ENCODE measurements at regions not wholly inside any gene's neighbourhood (a gene's known extent, or its start where the extent isn't known, plus 50 kb on each side); places are given as distances from the start of the nearest gene placed in this dataset.

- DNase-seq (ENCODE audit: low read depth in 1 of 2, low spot score in 1 of 2), result no peak
- Histone ChIP-seq H3K27me3 (ENCODE audit: insufficient read depth, poor library complexity, severe bottlenecking) (no peaks in the 10 kb centered on the region), H3K4me3 (replicated peaks; ENCODE audit: insufficient read depth, low read length) (no peak overlapping the region), H3K27ac (replicated peaks) (no peak overlapping the region)
- TF ChIP-seq POLR2AphosphoS5 (IDR thresholded peaks at IDR 0.05; ENCODE audit: low read depth) (no peak), GABPA (IDR thresholded peaks at IDR 0.05; ENCODE audit: low read depth) (no peak), SPI1 (IDR thresholded peaks at IDR 0.05; ENCODE audit: borderline replicate concordance, low read depth) (no peak)
- TF ChIP-seq, protein P1, sequence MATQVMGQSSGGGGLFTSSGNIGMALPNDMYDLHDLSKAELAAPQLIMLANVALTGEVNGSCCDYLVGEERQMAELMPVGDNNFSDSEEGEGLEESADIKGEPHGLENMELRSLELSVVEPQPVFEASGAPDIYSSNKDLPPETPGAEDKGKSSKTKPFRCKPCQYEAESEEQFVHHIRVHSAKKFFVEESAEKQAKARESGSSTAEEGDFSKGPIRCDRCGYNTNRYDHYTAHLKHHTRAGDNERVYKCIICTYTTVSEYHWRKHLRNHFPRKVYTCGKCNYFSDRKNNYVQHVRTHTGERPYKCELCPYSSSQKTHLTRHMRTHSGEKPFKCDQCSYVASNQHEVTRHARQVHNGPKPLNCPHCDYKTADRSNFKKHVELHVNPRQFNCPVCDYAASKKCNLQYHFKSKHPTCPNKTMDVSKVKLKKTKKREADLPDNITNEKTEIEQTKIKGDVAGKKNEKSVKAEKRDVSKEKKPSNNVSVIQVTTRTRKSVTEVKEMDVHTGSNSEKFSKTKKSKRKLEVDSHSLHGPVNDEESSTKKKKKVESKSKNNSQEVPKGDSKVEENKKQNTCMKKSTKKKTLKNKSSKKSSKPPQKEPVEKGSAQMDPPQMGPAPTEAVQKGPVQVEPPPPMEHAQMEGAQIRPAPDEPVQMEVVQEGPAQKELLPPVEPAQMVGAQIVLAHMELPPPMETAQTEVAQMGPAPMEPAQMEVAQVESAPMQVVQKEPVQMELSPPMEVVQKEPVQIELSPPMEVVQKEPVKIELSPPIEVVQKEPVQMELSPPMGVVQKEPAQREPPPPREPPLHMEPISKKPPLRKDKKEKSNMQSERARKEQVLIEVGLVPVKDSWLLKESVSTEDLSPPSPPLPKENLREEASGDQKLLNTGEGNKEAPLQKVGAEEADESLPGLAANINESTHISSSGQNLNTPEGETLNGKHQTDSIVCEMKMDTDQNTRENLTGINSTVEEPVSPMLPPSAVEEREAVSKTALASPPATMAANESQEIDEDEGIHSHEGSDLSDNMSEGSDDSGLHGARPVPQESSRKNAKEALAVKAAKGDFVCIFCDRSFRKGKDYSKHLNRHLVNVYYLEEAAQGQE (IDR thresholded peaks at IDR 0.05; ENCODE audit: insufficient replicate concordance, low read depth), result no peak
- TF ChIP-seq, protein P2, sequence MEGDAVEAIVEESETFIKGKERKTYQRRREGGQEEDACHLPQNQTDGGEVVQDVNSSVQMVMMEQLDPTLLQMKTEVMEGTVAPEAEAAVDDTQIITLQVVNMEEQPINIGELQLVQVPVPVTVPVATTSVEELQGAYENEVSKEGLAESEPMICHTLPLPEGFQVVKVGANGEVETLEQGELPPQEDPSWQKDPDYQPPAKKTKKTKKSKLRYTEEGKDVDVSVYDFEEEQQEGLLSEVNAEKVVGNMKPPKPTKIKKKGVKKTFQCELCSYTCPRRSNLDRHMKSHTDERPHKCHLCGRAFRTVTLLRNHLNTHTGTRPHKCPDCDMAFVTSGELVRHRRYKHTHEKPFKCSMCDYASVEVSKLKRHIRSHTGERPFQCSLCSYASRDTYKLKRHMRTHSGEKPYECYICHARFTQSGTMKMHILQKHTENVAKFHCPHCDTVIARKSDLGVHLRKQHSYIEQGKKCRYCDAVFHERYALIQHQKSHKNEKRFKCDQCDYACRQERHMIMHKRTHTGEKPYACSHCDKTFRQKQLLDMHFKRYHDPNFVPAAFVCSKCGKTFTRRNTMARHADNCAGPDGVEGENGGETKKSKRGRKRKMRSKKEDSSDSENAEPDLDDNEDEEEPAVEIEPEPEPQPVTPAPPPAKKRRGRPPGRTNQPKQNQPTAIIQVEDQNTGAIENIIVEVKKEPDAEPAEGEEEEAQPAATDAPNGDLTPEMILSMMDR (IDR thresholded peaks at IDR 0.05; ENCODE audit: insufficient read depth, low read length), result no peak
Observed at GRCh38 chr12:45565590-45565989, 163.9 kb upstream of the ARID2 start.

GRCh38 chr12:45566257-45566656, 163.2 kb upstream of the ARID2 start:
- Histone ChIP-seq H3K27ac (replicated peaks) (no peak overlapping the region), H3K27me3 (ENCODE audit: insufficient read depth, poor library complexity, severe bottlenecking) (no peaks in the 10 kb centered on the region), H3K4me3 (replicated peaks; ENCODE audit: insufficient read depth, low read length) (no peak overlapping the region)
- TF ChIP-seq, protein P2 (IDR thresholded peaks at IDR 0.05; ENCODE audit: insufficient read depth, low read length), result no peak
- no peak for TF ChIP-seq SPI1 (IDR thresholded peaks at IDR 0.05; ENCODE audit: borderline replicate concordance, low read depth)
- no peak for TF ChIP-seq POLR2AphosphoS5 (IDR thresholded peaks at IDR 0.05; ENCODE audit: low read depth)
- TF ChIP-seq GABPA (IDR thresholded peaks at IDR 0.05; ENCODE audit: low read depth), result no peak
- TF ChIP-seq, protein P1 (IDR thresholded peaks at IDR 0.05; ENCODE audit: insufficient replicate concordance, low read depth), result no peak
- DNase-seq (ENCODE audit: low read depth in 1 of 2, low spot score in 1 of 2), result no peak

DNA sequence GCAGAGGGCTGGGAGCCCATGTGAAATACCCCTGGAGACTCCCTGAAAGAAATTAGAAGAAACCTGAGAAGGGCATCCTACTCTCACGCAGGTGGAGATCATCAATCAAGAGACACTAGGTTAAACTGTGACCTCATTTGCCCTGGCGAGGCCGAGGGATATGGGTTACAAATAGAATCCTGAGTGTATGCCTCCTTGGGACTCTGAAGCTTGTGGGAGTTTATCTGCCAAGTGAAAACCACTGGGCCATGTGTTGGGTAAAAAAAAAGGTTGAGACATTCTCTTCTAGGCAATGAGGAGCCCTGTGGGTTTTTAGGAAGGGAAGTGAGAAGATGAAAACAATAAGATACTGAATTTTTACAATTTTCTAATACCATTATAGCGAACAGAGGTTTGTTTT, 160.7 kb upstream of the ARID2 start:
- no peaks in the 10 kb centered on the region for H3K27me3 ChIP-seq (ENCODE audit: insufficient read depth, poor library complexity, severe bottlenecking)
- DNase-seq (ENCODE audit: low read depth in 1 of 2, low spot score in 1 of 2), result peak in 1 of 2 experiments; percentile 54
- TF ChIP-seq SPI1 (IDR thresholded peaks at IDR 0.05; ENCODE audit: borderline replicate concordance, low read depth), result peak; percentile 54; the same call in 1 of the 2 replicates
- TF ChIP-seq, protein P2 (IDR thresholded peaks at IDR 0.05; ENCODE audit: insufficient read depth, low read length), result no peak
- H3K27ac ChIP-seq (replicated peaks), result no peak overlapping the region
- H3K4me3 ChIP-seq (replicated peaks; ENCODE audit: insufficient read depth, low read length), result no peak overlapping the region

DNA sequence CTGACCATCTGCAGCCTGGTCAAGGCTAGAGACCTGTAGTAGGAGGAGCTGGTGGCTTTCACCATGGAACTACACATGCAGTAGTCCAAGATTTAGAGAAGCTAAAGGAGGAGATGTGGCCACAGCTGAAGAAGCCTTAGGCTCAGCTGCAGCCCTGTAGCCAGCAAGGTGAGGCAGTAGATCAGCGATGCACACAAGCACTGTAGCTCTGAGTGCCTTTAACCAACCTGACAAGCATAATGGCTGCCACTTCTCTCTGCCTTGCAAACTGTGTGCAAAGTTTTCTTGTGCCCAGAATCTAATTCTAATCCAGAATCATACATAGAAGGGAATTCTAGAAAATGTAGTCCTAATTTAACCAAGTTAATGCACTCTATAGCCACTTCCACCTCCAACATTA, 159.0 kb upstream of the ARID2 start:
- DNase-seq (ENCODE audit: low read depth in 1 of 2, low spot score in 1 of 2), result no peak
- Histone ChIP-seq H3K27ac (replicated peaks) (no peak overlapping the region), H3K27me3 (ENCODE audit: insufficient read depth, poor library complexity, severe bottlenecking) (no peaks in the 10 kb centered on the region), H3K4me3 (replicated peaks; ENCODE audit: insufficient read depth, low read length) (no peak overlapping the region)
- TF ChIP-seq POLR2AphosphoS5 (IDR thresholded peaks at IDR 0.05; ENCODE audit: low read depth) (no peak), SPI1 (IDR thresholded peaks at IDR 0.05; ENCODE audit: borderline replicate concordance, low read depth) (no peak), GABPA (IDR thresholded peaks at IDR 0.05; ENCODE audit: low read depth) (no peak)
- TF ChIP-seq, protein P1 (IDR thresholded peaks at IDR 0.05; ENCODE audit: insufficient replicate concordance, low read depth), result no peak
- TF ChIP-seq, protein P2 (IDR thresholded peaks at IDR 0.05; ENCODE audit: insufficient read depth, low read length), result no peak

Measured in HL-60 (cell line).